SJSA1 (cell line): ENCODE measurements at regions not wholly inside any gene's neighbourhood (a gene's known extent, or its start where the extent isn't known, plus 50 kb on each side); places are given as distances from the start of the nearest gene placed in this dataset.

Experiments
- DNase-seq, 2 experiments: peaks; one replicate each; pipeline ENCODE4 v3.0.0-alpha.2; 2015 to 2020; ENCODE audit warnings: low spot score in 2 of 2, low read depth in 1 of 2
- H3K27ac ChIP-seq: fragments of 250-450 bp; sonication (Bioruptor Pico); 2 replicates; pipeline ENCODE4 v1.5.1; 2020; ENCODE audit warnings: mild to moderate bottlenecking, moderate library complexity
- H3K27me3 ChIP-seq: fragments of 250-450 bp; sonication (Bioruptor Pico); replicated peaks from 2 replicates; pipeline ENCODE4 v1.5.1; 2020; ENCODE audit warnings: mild to moderate bottlenecking, moderate library complexity
- H3K36me3 ChIP-seq: fragments of 250-450 bp; sonication (Bioruptor Pico); 2 replicates; pipeline ENCODE4 v1.5.1; 2020; ENCODE audit warnings: mild to moderate bottlenecking
- H3K4me1 ChIP-seq: fragments of 250-450 bp; sonication (Bioruptor Pico); replicated peaks from 2 replicates; pipeline ENCODE4 v1.6.1; 2021; ENCODE audit warnings: mild to moderate bottlenecking
- H3K4me3 ChIP-seq: fragments of 250-450 bp; sonication (Bioruptor Pico); 2 replicates; pipeline ENCODE4 v1.5.1; 2020; ENCODE audit warnings: mild to moderate bottlenecking
- H3K9me3 ChIP-seq: fragments of 250-450 bp; sonication (Bioruptor Pico); replicated peaks from 2 replicates; pipeline ENCODE4 v1.5.1; 2020; ENCODE audit warnings: mild to moderate bottlenecking

GRCh38 chr1:116321766-116322175 lies 51.3 kb upstream of the ATP1A1 start:
- H3K36me3 ChIP-seq, result no peaks in the 10 kb centered on the region
- no peak for DNase-seq
- H3K9me3 ChIP-seq, result no peaks in the 10 kb centered on the region
- H3K27me3 ChIP-seq, result peaks cover 21% of the 10 kb centered on the region; the same call in 1 of the 2 replicates
- no peaks in the 10 kb centered on the region for H3K4me1 ChIP-seq
- no peak overlapping the region for H3K4me3 ChIP-seq
- H3K27ac ChIP-seq, result no peak overlapping the region

GRCh38 chr1:116322752-116323405 lies 50.2 kb upstream of the ATP1A1 start:
- no peaks in the 10 kb centered on the region for H3K36me3 ChIP-seq
- no peak overlapping the region for H3K27ac ChIP-seq
- no peaks in the 10 kb centered on the region for H3K9me3 ChIP-seq
- H3K4me1 ChIP-seq, result no peaks in the 10 kb centered on the region
- H3K4me3 ChIP-seq, result no peak overlapping the region
- H3K27me3 ChIP-seq, result peaks cover 23% of the 10 kb centered on the region; the same call in 1 of the 2 replicates
- no peak for DNase-seq
